ENCODE measurements at regions not wholly inside any gene's neighbourhood (a gene's known extent, or its start where the extent isn't known, plus 50 kb on each side); places are given as distances from the start of the nearest gene placed in this dataset.

DNA sequence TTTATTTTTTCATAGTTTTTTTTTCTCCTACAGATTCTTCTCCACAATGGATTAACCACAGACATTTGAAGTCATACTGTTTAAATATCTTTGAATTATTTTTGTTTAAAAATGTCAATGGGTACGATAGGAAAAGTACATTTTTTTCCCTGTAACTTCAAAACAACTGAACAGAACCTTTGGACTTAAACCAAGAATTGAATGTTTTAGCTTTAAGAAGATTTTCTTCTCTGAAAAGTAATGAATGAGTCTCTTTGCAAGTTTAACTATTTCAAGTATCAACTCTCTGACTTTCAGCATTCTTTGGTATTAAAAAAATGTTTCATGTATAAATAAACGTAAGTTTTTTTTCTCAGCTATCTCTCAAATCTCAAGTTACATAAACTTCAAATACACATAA is 364.3 kb downstream of the FBXO8 start:
- no peak for DNase-seq

DNA sequence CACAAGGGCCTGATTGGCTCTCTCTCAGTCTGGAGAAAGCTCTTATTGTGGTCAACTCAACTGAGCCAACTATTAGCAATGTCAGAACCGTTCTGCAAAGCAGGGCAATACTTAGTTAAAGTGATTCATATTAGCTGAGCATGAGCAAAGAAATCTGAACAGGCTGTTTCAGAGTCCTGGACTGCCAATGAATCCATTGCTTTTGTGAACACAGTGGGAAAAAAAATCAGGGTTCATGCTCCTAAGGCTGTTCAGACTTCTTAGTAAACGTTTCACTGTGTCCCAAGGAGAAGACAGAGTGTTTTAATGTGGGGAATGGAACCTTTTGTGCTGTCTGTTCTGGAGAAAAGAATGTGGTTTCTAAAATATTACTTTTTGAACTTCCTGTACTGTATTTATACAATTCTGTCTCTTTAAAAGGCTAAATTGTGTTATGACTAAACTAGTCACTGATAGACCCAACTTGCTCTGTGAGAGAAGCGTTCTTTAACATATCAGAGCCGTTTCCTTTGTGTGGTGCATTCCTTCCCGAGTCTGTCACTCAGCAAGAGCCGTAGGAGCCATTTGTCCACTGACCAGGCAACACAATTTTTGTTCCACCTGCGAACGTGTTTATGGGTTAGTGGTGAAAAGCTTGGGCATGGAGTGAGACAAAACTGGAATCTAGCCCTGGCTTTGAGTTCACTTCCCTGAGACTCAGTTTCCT is 366.1 kb downstream of the FBXO8 start:
- DNase-seq, result no peak

DNA sequence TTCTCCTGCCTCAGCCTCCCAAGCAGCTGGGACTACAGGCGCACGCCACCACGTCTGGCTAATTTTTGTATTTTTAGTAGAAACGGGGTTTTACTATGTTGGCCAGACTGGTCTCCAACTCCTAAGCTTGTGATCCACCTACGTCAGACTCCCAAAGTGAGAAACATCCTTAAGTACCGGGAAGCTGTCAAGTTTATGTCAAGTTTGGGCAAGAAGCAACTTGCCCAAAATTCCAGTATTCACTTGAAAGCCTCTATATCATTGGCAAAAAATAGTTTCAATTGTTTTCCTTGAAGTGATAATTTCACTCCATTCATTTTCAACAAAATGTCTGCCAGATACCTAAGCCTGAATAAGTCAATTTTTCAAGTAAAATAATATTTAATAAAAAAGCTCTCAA is 370.0 kb downstream of the FBXO8 start:
- DNase-seq, result no peak

DNA sequence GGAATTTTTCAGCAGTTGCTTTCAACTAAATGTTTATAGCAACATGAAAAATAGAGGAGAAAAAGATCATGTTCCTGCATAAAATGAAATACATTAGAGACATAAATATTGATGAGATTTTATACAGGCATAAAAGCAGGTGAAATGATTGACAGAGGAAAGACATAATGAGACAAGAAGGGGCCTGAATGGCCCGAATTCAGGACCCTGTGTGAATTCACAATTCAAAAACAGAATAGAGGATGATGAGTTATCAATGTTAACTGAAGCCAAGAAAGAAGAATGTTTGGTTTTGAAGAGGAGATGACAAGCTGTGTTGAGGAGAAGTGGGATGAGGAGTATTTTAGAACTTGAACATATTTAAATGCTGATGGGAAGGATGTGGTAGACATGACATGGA is 371.1 kb downstream of the FBXO8 start:
- no peak for DNase-seq

DNA sequence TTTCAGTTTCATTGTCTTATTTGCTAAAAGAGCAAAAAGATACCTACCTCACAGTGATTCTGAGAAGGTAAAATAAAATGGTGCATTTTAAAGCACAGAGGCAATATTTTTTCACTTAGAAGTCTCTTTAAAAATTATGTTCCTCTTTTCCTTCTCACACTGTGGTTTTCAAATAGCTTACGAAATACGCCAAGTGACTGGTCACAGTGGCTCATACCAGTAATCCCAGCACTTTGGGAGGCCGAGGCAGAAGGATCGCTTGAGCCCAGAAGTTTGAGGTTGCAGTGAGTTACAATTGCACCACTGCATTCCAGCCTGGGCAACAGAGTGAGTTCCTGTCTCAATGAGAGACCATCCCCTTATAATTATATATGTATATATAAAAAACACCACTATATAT is 372.6 kb downstream of the FBXO8 start:
- DNase-seq, result no peak

DNA sequence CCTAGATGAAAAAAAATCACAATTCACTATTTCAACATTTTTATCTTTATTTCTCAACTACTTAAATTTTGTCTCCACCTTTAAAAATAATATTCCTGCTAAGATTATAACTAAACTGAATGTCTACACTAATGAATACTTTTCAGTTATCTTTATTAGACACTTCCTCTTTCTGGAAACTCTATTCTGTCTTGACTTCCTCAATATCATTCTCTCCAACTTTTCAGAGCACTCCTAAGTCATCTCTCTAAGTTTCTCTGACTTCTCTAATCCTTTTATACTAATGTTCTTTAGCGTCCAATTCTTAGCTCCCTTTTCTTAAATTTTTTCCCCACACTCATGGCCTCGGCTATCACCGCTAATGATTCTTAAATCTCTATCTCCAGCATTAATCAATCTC is 374.2 kb downstream of the FBXO8 start:
- DNase-seq, result no peak

DNA sequence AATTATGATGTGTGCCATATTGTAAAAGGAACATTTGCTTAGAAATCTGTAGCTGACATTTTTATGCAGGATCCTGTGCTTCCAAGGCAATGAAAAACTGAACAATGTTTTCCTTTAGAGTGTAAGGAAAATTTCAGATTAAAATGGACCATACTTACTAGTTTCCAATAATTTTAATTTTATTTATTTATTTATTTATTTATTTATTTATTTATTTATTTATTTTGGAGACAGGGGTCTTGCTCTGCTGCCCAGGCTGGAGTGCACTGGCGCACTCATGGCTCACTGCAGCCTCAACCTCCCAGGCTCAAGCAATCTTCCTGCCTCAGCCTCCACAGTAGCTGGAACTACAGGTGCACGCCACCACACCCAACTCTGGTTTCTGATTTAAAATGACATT is 369.8 kb upstream of the HAND2 start:
- DNase-seq, result no peak

DNA sequence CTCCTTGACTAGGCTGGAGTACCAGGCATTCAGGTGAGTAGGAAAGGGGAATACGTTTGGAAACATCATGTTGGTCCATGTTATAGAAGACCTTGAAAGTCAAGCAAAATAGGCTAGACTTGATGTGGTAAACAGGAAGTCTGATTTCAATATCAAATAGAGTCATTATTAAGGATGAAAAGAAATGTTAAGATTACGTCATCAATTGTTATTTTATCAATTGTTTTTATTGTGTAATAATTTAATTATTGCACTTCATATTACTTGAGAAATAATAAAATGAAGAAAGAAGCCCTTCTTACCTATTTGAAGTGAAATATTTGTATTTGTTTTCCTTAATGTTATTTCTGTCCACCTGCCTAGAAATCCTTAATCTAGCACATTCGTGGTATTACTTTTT is 361.0 kb upstream of the HAND2 start:
- no peak for DNase-seq

DNA sequence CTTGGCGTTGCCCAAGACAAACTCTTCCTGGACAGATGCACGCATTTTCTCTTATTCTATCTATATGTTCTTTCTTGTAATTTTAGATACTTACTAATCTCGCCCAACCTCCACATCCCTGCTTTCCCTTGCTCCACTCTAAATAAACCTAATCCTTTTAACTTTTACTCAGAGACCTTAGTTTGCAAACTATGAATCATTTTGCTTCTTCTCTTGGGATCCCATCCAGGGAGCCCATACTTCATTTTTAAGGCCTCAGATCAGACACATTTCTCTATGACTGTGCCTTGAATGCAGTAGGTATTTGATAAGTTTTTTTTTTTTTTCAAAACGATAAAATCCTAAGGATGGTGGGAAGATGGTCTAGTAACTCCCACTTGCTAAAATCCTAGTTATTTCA is 353.8 kb upstream of the HAND2 start:
- no peak for DNase-seq

DNA sequence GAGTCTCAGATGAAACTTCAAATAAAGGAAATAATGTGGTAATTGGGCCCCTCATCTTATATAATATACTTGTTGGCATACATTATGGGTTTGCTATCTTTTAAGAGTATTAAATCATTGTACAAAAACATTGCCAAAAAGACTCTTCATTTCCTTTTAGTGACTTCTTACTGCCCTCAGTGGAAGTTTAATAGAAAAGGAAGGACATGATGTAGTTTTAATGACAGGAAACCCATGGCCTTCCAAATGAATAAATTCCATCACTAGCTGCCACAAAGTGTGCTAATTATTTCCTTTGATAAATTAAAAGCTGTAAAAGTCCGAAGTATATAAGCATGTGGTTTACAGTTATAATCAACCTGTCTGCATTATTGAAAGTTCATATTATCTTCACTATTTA is 350.9 kb upstream of the HAND2 start:
- DNase-seq, result no peak

DNA sequence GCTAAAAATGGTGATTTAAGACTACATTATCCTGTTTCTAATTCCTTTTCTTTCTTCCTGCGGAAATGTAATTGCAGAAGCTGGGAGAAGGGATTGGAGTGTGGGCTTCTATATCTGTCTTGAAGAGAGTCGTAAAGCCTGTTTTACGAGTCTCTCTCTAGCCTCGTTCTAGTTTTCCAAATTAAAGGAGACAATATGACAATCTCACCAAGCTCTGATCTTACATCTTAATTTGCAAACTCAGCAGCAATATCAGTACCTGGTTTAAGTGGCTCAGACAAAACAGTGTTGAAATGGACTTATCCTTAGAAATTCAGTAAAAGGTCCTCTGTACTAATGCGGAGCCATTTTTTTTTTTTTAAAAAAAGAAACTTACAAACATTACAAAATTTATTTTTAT is 349.5 kb upstream of the HAND2 start:
- DNase-seq, result no peak

DNA sequence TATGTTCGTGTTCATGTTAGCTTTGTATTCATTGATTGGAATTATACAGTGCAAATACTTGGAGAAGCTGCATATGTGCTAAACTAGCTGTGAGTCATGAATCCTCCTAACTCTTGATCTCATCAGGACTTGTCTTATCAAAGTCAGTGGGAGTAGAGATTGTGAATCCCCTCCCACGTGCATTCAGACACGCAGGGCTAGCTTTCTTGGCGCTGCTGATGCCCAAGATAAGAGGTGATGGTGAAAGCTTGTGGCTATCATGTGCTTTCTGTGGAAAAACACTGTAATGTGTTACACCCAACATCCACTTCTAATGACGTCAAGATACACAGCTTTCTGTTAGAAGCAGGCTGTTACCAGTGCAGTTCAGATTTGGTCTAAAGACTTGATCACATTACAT is 348.7 kb upstream of the HAND2 start:
- DNase-seq, result no peak

DNA sequence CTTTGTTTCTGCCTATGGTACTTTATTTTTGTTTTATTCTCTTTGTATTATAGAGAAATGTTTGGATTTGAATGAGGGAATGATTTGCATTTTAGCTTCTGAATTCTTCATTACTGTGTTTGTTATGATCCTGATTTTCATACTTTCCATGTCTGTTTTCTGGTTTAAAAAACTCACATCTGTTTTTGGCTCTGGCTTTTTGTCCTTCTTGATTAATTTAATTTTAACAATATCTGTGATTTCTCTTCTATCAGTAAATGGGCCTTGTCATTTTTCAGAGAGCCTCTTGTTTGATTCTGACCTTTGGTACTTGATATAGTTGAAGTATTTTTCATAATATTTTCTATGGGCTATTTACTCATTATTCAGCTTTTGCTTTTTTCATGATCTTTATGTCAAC is 341.6 kb upstream of the HAND2 start:
- DNase-seq, result no peak

DNA sequence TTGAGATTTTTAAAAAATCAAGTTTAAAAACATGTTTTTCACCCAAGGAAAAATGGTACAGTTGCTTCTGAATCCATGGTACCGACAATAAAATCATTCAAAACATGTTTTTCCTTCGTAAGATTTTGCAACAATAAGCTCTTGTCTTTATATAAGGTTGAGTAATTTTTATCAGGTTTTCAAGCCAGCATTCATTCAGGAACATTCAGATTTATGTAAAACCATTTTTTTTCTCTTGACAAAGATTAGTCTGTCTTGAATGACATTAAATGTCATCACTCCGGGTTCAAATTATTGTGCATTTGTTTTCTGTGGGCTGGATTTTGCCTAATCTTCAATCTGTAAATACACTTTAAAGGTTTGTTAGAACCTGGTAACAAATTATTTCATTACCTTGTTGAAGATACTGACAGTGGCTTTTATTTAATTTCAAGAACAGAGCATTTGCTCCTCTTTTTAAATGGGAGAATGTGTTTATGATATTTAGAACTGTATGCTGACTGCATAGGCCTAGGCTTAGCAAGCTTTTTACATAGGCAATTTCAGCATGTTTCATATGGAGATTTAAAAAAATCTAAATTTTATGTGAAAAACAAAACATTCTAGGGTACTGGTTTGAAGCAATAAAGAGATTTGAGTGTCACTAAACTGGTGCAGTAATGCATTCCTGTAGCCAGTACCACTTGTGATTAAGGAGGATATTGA is 336.4 kb upstream of the HAND2 start:
- DNase-seq, result no peak

DNA sequence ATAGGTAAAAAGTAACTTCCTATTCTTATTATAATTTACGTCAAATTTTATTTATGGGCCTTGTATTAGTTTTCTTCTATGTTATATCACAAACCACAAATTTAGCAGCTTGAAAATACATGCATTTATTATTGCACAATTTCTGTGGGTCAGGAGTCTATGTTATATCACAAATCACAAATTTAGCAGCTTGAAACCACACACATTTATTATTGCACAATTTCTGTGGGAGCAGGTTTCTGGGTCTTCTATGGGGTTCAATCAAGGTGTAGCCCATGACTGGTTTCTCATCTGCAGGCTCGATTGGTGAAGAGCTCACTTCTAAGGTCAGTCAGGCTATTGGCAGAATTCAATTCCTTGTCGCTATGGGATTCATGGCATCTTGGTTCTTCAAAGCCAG is 332.7 kb upstream of the HAND2 start:
- DNase-seq, result no peak

DNA sequence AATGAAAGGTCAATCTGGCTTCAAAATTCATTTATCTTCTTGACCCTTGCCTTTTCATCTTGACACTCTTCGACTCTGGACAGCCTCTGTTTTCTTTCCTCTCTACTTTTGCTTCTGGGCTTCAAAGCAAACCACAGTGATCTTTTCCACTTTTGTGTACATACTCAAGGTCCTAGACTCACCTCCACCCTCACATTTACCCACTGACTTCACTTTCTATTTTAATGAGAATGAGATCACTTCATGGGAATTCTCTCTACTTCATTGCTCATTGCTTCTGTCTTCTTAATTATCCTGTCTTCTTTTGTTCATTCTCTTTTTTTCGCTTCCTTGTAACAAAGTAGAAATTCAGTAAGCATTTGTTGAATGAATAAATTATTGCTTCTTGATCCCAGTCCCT is 330.1 kb upstream of the HAND2 start:
- DNase-seq, result no peak

DNA sequence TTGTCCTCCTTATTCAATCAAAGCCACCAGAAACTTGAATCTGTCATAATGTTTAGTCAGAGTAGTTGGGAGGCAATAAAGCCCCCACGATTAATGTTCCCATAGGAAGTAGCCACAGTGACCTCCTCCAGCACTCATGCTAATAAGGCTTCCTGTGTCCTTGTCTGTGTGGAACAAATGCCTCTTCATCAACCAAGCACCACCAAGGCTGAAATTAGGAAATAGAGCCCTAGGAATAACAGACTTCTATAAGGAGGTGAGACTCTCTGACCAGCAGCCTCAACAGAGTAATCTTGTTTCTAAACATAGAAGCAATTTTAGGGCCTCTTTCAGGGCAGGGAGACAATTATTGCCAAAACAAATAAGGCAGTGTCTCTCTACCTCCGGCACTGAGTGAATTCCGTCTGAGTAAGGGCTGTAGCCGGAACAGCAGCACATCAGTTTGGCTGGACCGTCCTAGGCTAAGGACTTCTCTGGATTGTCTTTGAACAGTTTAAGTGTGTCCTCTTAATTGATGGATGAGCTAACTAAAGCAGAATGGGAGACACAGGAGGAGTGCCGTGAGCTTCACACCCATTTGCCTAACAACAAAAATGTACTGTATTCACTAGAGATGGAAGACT is 329.2 kb upstream of the HAND2 start:
- DNase-seq, result no peak

DNA sequence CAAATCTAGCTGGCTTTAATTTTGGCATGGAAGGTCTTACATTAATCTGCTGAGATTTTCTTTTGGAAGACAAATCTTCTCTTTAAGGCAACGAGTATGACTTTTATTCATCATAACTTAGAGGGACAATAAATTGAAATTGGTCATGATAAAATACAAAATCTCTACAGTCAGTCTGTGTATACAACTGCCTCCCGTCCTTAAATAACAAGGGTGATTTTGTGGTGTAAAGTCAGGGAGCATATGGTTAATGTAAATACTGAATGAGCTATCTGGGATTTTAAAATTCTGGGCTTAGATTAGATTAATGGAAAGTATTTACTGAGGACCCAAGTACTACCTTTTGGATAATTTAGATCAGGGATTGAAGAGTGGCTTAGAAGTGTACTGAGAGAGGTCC is 328.4 kb upstream of the HAND2 start:
- no peak for DNase-seq

DNA sequence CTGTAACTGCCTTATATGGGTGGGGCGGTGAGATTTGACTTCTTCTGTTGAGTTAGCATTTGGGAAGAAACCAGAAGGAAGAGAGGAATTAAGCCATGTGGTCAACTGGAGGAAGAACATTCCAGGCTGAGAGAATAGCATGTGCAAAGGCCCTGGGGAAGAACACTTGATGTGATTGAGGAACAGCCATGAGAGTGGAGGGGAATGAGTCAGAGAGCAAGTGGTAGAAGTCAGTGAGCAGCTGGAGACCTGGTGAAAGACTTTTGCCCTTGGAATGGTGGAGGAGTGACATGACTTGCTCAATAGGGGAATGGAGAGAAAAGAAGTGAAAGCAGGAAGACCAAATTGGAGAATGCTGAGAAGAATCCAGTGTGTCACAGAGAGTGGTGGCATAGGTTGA is 327.8 kb upstream of the HAND2 start:
- no peak for DNase-seq

DNA sequence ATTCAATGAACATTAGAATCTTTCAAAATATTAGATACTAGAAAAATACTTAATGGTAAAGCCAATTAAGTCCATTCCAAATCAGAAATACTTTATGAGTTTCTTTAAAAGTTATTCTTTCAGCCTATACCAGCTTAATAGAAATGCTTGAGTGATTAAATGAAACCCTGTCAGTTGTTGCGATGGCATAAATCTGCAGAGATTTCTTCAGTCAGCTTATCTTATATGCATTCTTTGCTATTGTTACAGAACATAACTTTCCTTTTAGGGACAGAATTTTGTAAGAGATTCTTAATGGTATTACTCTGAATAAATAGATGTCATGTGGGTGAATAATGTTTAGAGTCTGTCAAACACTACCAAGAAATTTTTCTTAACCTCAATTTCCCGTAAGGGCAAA is 325.0 kb upstream of the HAND2 start:
- DNase-seq, result no peak

DNA sequence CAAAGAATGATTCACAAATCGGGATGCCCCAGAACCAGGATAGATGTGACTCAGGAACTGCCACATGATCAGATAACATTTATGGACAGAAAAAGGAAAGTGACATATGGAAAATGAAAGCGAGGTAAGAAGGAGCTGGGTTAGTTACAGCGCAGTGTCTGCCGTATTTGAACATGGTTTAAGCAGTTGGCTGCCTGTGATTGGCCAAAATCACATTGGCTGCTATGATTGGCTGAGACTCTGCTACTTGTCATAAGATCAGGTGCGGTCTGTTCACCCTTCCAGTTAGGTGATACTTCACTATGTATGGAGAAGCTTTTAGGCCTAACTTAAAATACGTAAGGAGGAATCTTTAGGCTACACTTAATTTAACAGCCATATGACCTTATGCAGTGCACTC is 322.7 kb upstream of the HAND2 start:
- DNase-seq, result no peak

DNA sequence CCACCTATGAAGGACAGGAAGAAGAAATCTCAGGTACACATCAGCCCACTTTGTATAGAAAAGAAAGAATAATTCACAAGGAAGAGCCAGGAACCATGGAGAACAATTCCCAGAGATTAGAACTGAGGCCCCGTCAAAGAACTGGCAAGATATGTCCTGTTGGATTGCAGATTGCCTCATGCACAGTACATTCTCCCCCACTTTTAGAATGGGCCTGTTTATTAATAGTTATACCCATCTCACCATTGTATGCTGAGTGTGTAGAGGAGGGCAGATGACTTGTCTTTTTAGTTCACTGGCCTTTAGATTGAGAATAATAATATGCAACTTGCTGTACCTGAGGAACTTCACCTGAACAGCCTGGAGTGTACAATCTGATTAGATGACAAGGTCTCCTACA is 315.6 kb upstream of the HAND2 start:
- DNase-seq, result no peak

DNA sequence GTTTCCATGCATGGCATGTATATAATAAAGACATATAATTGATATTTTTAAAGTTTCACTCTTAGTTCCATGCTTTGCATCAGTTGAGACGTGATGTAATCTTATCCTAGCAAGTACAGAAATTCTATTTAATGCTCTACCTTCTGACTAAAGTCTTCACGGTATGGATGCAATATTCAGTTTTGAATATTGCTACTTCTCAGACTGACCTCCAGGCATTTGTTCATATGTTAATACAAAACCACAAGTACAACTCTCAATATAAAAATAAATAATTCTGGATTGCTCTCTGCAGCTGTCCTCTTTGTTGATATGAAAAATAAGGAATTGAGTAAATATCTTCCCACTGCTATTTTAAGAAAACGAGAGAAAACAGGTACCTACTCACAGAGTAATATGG is 309.8 kb upstream of the HAND2 start:
- DNase-seq, result no peak

DNA sequence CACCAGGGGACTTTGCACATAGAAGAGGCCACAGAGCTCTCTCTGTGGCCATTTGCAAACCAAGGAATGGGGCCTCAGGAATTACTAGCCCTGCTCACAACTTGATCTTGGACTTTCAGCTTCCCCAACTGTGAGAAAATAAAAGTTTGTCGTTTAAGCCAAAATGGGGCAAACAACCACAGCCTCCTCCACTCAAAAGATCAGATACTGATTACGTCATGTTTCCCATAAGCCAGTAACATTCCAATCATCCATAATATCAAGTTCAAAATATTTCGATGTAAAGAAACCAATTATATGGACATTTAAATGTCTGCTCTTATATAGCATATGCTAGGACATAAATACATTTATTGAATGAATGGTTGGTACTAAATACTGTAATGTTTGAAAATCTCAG is 307.5 kb upstream of the HAND2 start:
- no peak for DNase-seq

DNA sequence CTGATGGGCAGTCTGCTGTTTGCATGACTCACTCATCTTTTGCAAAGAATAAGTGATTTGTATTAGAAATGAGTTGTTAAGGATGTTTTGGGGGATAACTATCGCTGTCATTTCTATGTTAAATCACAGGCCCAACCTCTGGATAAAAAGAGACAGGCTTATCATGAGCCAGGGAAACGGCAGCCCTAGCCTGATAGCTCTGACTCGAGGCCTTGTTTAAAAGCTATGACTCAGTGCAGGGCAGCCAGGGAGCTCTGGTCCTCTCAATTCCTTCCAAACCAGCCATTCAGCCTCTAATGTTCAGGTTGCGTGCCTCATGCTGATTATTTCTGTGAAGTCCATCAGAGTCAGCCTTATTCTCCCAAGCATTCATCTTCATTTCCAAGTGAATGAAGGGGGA is 305.9 kb upstream of the HAND2 start:
- DNase-seq, result no peak

Measured in activated CD4-positive, alpha-beta T cell treated with anti-CD3 and anti-CD28 coated beads, Interleukin-2, amount 50 U/mL, for 48 hours (primary cell).